ENCODE measurements at regions not wholly inside any gene's neighbourhood (a gene's known extent, or its start where the extent isn't known, plus 50 kb on each side); places are given as distances from the start of the nearest gene placed in this dataset.

DNA sequence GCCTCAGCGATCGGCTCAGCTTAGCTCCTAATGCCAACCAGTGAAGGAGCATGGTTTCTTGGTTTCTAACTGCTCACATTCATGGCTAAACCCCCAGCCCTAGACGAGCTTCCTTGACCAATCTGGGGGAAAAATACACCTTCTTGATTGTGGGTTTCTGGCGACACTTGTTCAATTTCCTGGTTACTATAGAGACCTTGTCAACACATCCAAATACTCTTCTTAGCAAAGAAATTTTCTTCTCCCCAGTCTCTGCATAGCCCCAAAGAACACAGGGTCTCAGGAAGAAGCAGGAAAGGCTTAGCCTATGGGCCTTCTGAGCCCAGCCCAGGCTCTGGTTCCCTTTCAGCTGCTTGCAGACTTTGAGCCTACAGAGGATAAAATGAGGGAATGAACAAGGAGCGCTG, 88.5 kb upstream of the SYT13 start:
- no peak for TF ChIP-seq EZH2 (IDR thresholded peaks at IDR 0.05; ENCODE audit: borderline replicate concordance, low read depth, low read length, severe bottlenecking)
- TF ChIP-seq CTCF (IDR thresholded peaks at IDR 0.05; ENCODE audit: extremely low read depth in 1 of 2, insufficient read depth in 1 of 2, low read depth in 1 of 2, low read length in 2 of 2), result no peak
- no peak for TF ChIP-seq POLR2A (IDR thresholded peaks at IDR 0.05; ENCODE audit: low read depth, low read length)
- no peak for TF ChIP-seq MAX (IDR thresholded peaks at IDR 0.05; ENCODE audit: insufficient read depth, insufficient read length)
- TF ChIP-seq JUN (IDR thresholded peaks at IDR 0.05; ENCODE audit: borderline replicate concordance, insufficient read depth, insufficient read length, low read depth), result no peak
- no peak for TF ChIP-seq POLR2AphosphoS5 (IDR thresholded peaks at IDR 0.05; ENCODE audit: insufficient read depth, low read depth, low read length)
- TF ChIP-seq GATA2 (IDR thresholded peaks at IDR 0.05; ENCODE audit: insufficient read depth, insufficient read length, low read depth, low read length), result no peak
- no peak for TF ChIP-seq MYC (IDR thresholded peaks at IDR 0.05; ENCODE audit: low read depth, low read length)

All from endothelial cell of umbilical vein (primary cell).